ENCODE measurements at regions not wholly inside any gene's neighbourhood (a gene's known extent, or its start where the extent isn't known, plus 50 kb on each side); places are given as distances from the start of the nearest gene placed in this dataset.
A peak's percentile ranks its signal among the peaks of the same experiment; 100 is the strongest.

GRCh38 chr1:79726911-79727310 lies 720.4 kb upstream of the ADGRL4 start:
- H3K27me3 Mint-ChIP-seq (ENCODE audit: unreplicated experiment), result no peaks in the 10 kb centered on the region
- H3K4me3 Mint-ChIP-seq (ENCODE audit: low read depth, unreplicated experiment), result no peak overlapping the region
- H3K27ac Mint-ChIP-seq (ENCODE audit: unreplicated experiment), result no peak overlapping the region
- intact Hi-C loops (cut with micrococcal nuclease; ENCODE audit: unreplicated experiment), result no loop called here
- no peak for TF ChIP-seq CTCF (IDR thresholded peaks at IDR 0.05; ENCODE audit: unreplicated experiment)
- H3K36me3 Mint-ChIP-seq (ENCODE audit: insufficient read depth, unreplicated experiment), result no peaks in the 10 kb centered on the region
- H3K4me1 Mint-ChIP-seq (ENCODE audit: low read depth, unreplicated experiment), result no peaks in the 10 kb centered on the region
- BruUV-seq (replicated peaks), result no TSS peak
- DNase-seq, result no peak
- CTCF ChIA-PET, result interaction anchor here (0.6 kb wide), 1 partner anchor 153 kb away, joined by 3 read pairs; no protein-coding TSS in a partner anchor
- peaks cover 3% of the 10 kb centered on the region for H3K9me3 Mint-ChIP-seq (ENCODE audit: low read depth, unreplicated experiment)

GRCh38 chr1:79726321-79726720 lies 719.8 kb upstream of the ADGRL4 start:
- Mint-ChIP-seq H3K27me3 (ENCODE audit: unreplicated experiment) (no peaks in the 10 kb centered on the region), H3K36me3 (ENCODE audit: insufficient read depth, unreplicated experiment) (no peaks in the 10 kb centered on the region), H3K4me3 (ENCODE audit: low read depth, unreplicated experiment) (no peak overlapping the region), H3K9me3 (ENCODE audit: low read depth, unreplicated experiment) (peaks cover 3% of the 10 kb centered on the region), H3K27ac (ENCODE audit: unreplicated experiment) (no peak overlapping the region), H3K4me1 (ENCODE audit: low read depth, unreplicated experiment) (no peaks in the 10 kb centered on the region)
- no peak for DNase-seq
- no peak for TF ChIP-seq CTCF (IDR thresholded peaks at IDR 0.05; ENCODE audit: unreplicated experiment)
- BruUV-seq (replicated peaks), result no TSS peak
- CTCF ChIA-PET, result no interaction called here
- intact Hi-C loops (cut with micrococcal nuclease; ENCODE audit: unreplicated experiment), result no loop called here

- TF ChIP-seq CTCF (IDR thresholded peaks at IDR 0.05; ENCODE audit: unreplicated experiment), result no peak
- BruUV-seq (replicated peaks), result no TSS peak
- Mint-ChIP-seq H3K36me3 (ENCODE audit: insufficient read depth, unreplicated experiment) (no peaks in the 10 kb centered on the region), H3K27me3 (ENCODE audit: unreplicated experiment) (no peaks in the 10 kb centered on the region), H3K4me1 (ENCODE audit: low read depth, unreplicated experiment) (no peaks in the 10 kb centered on the region), H3K9me3 (ENCODE audit: low read depth, unreplicated experiment) (peaks cover 14% of the 10 kb centered on the region), H3K27ac (ENCODE audit: unreplicated experiment) (no peak overlapping the region), H3K4me3 (ENCODE audit: low read depth, unreplicated experiment) (no peak overlapping the region)
- DNase-seq, result peak; percentile 11
- intact Hi-C loops (cut with micrococcal nuclease; ENCODE audit: unreplicated experiment), result no loop called here
- CTCF ChIA-PET, result no interaction called here
These were observed 709.9 kb upstream of the ADGRL4 start for GRCh38 chr1:79716447-79716846.

- Mint-ChIP-seq H3K9me3 (ENCODE audit: low read depth, unreplicated experiment) (peaks cover 5% of the 10 kb centered on the region), H3K36me3 (ENCODE audit: insufficient read depth, unreplicated experiment) (no peaks in the 10 kb centered on the region), H3K4me3 (ENCODE audit: low read depth, unreplicated experiment) (no peak overlapping the region), H3K27ac (ENCODE audit: unreplicated experiment) (no peak overlapping the region), H3K4me1 (ENCODE audit: low read depth, unreplicated experiment) (peaks cover 12% of the 10 kb centered on the region), H3K27me3 (ENCODE audit: unreplicated experiment) (no peaks in the 10 kb centered on the region)
- CTCF ChIA-PET, result interaction anchor here (0.5 kb wide), 1 partner anchor 67 kb away, joined by 5 read pairs; no protein-coding TSS in a partner anchor
- intact Hi-C loops (cut with micrococcal nuclease; ENCODE audit: unreplicated experiment), result no loop called here
- TF ChIP-seq CTCF (IDR thresholded peaks at IDR 0.05; ENCODE audit: unreplicated experiment), result no peak
- DNase-seq, result no peak
- BruUV-seq (replicated peaks), result no TSS peak
These were observed 708.1 kb upstream of the ADGRL4 start for GRCh38 chr1:79714664-79715063.
